OCI-LY1 (cell line): ENCODE measurements at regions not wholly inside any gene's neighbourhood (a gene's known extent, or its start where the extent isn't known, plus 50 kb on each side); places are given as distances from the start of the nearest gene placed in this dataset.

Experiments
- H2AFZ ChIP-seq: fragments of 200-600 bp; sonication (generic), shearing (Covaris generic); 2 replicates; pipeline ENCODE4 v1.6.0; 2014; ENCODE audit warnings: antibody characterized with exemption, mild to moderate bottlenecking, low read length
- H3F3A ChIP-seq: fragments of 200-600 bp; sonication (generic), shearing (Covaris generic); 2 replicates; pipeline ENCODE4 v1.6.0; 2014; ENCODE audit warnings: mild to moderate bottlenecking, antibody characterized with exemption, low read length, moderate library complexity; ENCODE audit not compliant: insufficient read depth
- H3K27ac ChIP-seq: fragments of 200-600 bp; sonication (generic); 2 replicates; pipeline ENCODE4 v1.5.1; 2014; ENCODE audit warnings: low read length, mixed run types, mild to moderate bottlenecking, low read depth; ENCODE audit not compliant: poor library complexity, severe bottlenecking
- H3K27me3 ChIP-seq: fragments of 200-600 bp; sonication (generic); 2 replicates; pipeline ENCODE4 v1.6.0; 2014; ENCODE audit warnings: antibody characterized with exemption, mild to moderate bottlenecking, low read length, moderate library complexity; ENCODE audit not compliant: insufficient read depth
- H3K36me3 ChIP-seq: fragments of 200-600 bp; sonication (generic); 2 replicates; pipeline ENCODE4 v1.6.1; 2014; ENCODE audit warnings: mild to moderate bottlenecking, antibody characterized with exemption, low read length, moderate library complexity, mixed read lengths; ENCODE audit not compliant: insufficient read depth
- H3K4me1 ChIP-seq: fragments of 200-600 bp; sonication (generic); 2 replicates; pipeline ENCODE4 v1.5.1; 2014; ENCODE audit warnings: mild to moderate bottlenecking, low read length, moderate library complexity; ENCODE audit not compliant: insufficient read depth, severe bottlenecking
- H3K4me2 ChIP-seq: fragments of 200-600 bp; sonication (generic), shearing (Covaris generic); 2 replicates; pipeline ENCODE4 v1.6.1; 2014; ENCODE audit warnings: low read length
- H3K4me3 ChIP-seq: fragments of 200-600 bp; sonication (generic); 2 replicates; pipeline ENCODE4 v1.5.1; 2014; ENCODE audit warnings: low read length, low read depth, mild to moderate bottlenecking, mixed read lengths; ENCODE audit not compliant: poor library complexity, severe bottlenecking
- H3K79me2 ChIP-seq: fragments of 200-600 bp; shearing (Covaris generic); 2 replicates; pipeline ENCODE4 v1.6.1; 2016; ENCODE audit warnings: mixed run types, low read length, mixed read lengths; ENCODE audit not compliant: insufficient read depth
- H3K9ac ChIP-seq: fragments of 200-600 bp; sonication (generic), shearing (Covaris generic); 2 replicates; pipeline ENCODE4 v1.6.1; 2014; ENCODE audit warnings: mild to moderate bottlenecking, low read length, mixed read lengths
- H3K9me2 ChIP-seq: fragments of 200-600 bp; sonication (generic), shearing (Covaris generic); 2 replicates; pipeline ENCODE4 v1.6.1; 2014; ENCODE audit warnings: low read depth, mild to moderate bottlenecking, low read length, mixed read lengths
- H3K9me3 ChIP-seq: fragments of 200-600 bp; shearing (Covaris generic); 2 replicates; pipeline ENCODE4 v1.6.1; 2014; ENCODE audit warnings: low read length, mixed read lengths
- H4K20me1 ChIP-seq: fragments of 200-600 bp; sonication (generic), shearing (Covaris generic); 2 replicates; pipeline ENCODE4 v1.6.0; 2016; ENCODE audit warnings: mild to moderate bottlenecking, low read length; ENCODE audit not compliant: insufficient read depth
- CTCF ChIP-seq: fragments of 200-600 bp; sonication (generic), shearing (Covaris generic); IDR thresholded peaks from 2 replicates; pipeline ENCODE4 v1.5.1; 2017; ENCODE audit warnings: mild to moderate bottlenecking, antibody characterized with exemption, low read length, moderate library complexity, mixed read lengths
- EZH2 ChIP-seq: fragments of 200-600 bp; sonication (generic), shearing (Covaris generic); IDR thresholded peaks from 2 replicates; pipeline ENCODE4 v1.8.0; 2017; ENCODE audit warnings: borderline replicate concordance, mixed run types, mild to moderate bottlenecking, antibody characterized with exemption, low read length, moderate library complexity, mixed read lengths

GRCh38 chr2:180450841-180451240 lies 443.7 kb upstream of the CWC22 start:
- Histone ChIP-seq H2AFZ (no peak overlapping the region), H3F3A (no peaks in the 10 kb centered on the region)

GRCh38 chr2:180449171-180449915 lies 442.2 kb upstream of the CWC22 start:
- no peaks in the 10 kb centered on the region for H3K27me3 ChIP-seq
- H3K9me3 ChIP-seq = no peaks in the 10 kb centered on the region
- no peak overlapping the region for H3K9ac ChIP-seq
- no peak overlapping the region for H3K27ac ChIP-seq
- no peaks in the 10 kb centered on the region for H3K9me2 ChIP-seq
- H3F3A ChIP-seq = no peaks in the 10 kb centered on the region
- no peak overlapping the region for H2AFZ ChIP-seq
- H3K4me3 ChIP-seq = no peak overlapping the region
- H3K36me3 ChIP-seq = no peaks in the 10 kb centered on the region
- H3K4me2 ChIP-seq = no peak overlapping the region
- H4K20me1 ChIP-seq = no peaks in the 10 kb centered on the region
- H3K4me1 ChIP-seq = no peaks in the 10 kb centered on the region
- no peaks in the 10 kb centered on the region for H3K79me2 ChIP-seq
- TF ChIP-seq CTCF (no peak), EZH2 (no peak)

More at GRCh38 chr2:180450841-180451240, 443.7 kb upstream of the CWC22 start:
- no peaks in the 10 kb centered on the region for H3K36me3 ChIP-seq
- no peaks in the 10 kb centered on the region for H3K27me3 ChIP-seq
- no peaks in the 10 kb centered on the region for H3K4me1 ChIP-seq
- H3K27ac ChIP-seq = no peak overlapping the region
- H3K4me3 ChIP-seq = no peak overlapping the region
- H4K20me1 ChIP-seq = no peaks in the 10 kb centered on the region
- H3K4me2 ChIP-seq = no peak overlapping the region
- H3K79me2 ChIP-seq = no peaks in the 10 kb centered on the region
- H3K9ac ChIP-seq = no peak overlapping the region
- H3K9me3 ChIP-seq = no peaks in the 10 kb centered on the region
- TF ChIP-seq EZH2 (no peak), CTCF (no peak)
- H3K9me2 ChIP-seq = no peaks in the 10 kb centered on the region

- no peaks in the 10 kb centered on the region for H3K9me3 ChIP-seq
- H3K27ac ChIP-seq = no peak overlapping the region
- H3K4me2 ChIP-seq = no peak overlapping the region
- H3F3A ChIP-seq = no peaks in the 10 kb centered on the region
- H3K9ac ChIP-seq = no peak overlapping the region
- H3K4me3 ChIP-seq = no peak overlapping the region
- no peaks in the 10 kb centered on the region for H3K36me3 ChIP-seq
- TF ChIP-seq EZH2 = no peak
- TF ChIP-seq CTCF = no peak
- no peaks in the 10 kb centered on the region for H3K27me3 ChIP-seq
- H3K4me1 ChIP-seq = no peaks in the 10 kb centered on the region
- no peaks in the 10 kb centered on the region for H3K79me2 ChIP-seq
- H3K9me2 ChIP-seq = no peaks in the 10 kb centered on the region
- no peak overlapping the region for H2AFZ ChIP-seq
- H4K20me1 ChIP-seq = no peaks in the 10 kb centered on the region
Observed at GRCh38 chr2:180446492-180446891, 439.4 kb upstream of the CWC22 start.
